B cell (primary cell): ENCODE measurements at regions not wholly inside any gene's neighbourhood (a gene's known extent, or its start where the extent isn't known, plus 50 kb on each side); places are given as distances from the start of the nearest gene placed in this dataset.
"Not testable (repeated sequence)": the region's sequence is repeated elsewhere in the genome, so short reads cannot be mapped to it uniquely, and the experiment has no call there.

Experiments
- EZH2 ChIP-seq: IDR thresholded peaks from 2 replicates; pipeline ENCODE4 v1.6.1; 2012; ENCODE audit warnings: borderline replicate concordance, low read depth, mild to moderate bottlenecking, moderate library complexity, low read length; ENCODE audit not compliant: insufficient read depth, poor library complexity, severe bottlenecking
- TF ChIP-seq, protein P1 (sequence below): fragments of 200-600 bp; IDR thresholded peaks from one replicate; pipeline ENCODE4 v1.8.0; 2022; ENCODE audit warnings: antibody characterized with exemption, mild to moderate bottlenecking

DNA sequence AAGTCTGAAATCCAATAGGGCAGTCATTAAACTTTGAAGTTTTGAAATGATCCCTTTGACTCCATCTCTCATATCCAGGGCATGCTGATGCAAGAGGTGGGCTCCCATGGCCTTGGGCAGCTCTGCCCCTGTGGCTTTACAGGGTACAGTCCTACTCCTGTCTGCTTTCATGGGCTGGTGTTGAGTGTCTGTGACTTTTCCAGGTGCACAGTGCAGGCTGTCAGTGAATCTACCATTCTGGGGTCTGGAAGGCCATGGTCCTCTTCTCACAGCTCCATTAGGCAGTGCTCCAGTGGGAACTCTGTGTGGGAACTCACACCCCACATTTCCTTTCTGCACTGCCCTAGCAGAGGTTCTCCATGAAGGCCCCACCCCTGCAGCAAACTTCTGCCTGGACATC is 435.4 kb upstream of the C16orf82 start:
- TF ChIP-seq, protein P1, sequence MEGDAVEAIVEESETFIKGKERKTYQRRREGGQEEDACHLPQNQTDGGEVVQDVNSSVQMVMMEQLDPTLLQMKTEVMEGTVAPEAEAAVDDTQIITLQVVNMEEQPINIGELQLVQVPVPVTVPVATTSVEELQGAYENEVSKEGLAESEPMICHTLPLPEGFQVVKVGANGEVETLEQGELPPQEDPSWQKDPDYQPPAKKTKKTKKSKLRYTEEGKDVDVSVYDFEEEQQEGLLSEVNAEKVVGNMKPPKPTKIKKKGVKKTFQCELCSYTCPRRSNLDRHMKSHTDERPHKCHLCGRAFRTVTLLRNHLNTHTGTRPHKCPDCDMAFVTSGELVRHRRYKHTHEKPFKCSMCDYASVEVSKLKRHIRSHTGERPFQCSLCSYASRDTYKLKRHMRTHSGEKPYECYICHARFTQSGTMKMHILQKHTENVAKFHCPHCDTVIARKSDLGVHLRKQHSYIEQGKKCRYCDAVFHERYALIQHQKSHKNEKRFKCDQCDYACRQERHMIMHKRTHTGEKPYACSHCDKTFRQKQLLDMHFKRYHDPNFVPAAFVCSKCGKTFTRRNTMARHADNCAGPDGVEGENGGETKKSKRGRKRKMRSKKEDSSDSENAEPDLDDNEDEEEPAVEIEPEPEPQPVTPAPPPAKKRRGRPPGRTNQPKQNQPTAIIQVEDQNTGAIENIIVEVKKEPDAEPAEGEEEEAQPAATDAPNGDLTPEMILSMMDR: not testable (repeated sequence)
- not testable (repeated sequence) for TF ChIP-seq EZH2
